ENCODE measurements at regions not wholly inside any gene's neighbourhood (a gene's known extent, or its start where the extent isn't known, plus 50 kb on each side); places are given as distances from the start of the nearest gene placed in this dataset.
"Not testable (repeated sequence)": the region's sequence is repeated elsewhere in the genome, so short reads cannot be mapped to it uniquely, and the experiment has no call there.

GRCh38 chr2:4039896-4040295 is 336.5 kb downstream of the DCDC2C start:
- intact Hi-C loops (cut with micrococcal nuclease) = no loop called here

DNA sequence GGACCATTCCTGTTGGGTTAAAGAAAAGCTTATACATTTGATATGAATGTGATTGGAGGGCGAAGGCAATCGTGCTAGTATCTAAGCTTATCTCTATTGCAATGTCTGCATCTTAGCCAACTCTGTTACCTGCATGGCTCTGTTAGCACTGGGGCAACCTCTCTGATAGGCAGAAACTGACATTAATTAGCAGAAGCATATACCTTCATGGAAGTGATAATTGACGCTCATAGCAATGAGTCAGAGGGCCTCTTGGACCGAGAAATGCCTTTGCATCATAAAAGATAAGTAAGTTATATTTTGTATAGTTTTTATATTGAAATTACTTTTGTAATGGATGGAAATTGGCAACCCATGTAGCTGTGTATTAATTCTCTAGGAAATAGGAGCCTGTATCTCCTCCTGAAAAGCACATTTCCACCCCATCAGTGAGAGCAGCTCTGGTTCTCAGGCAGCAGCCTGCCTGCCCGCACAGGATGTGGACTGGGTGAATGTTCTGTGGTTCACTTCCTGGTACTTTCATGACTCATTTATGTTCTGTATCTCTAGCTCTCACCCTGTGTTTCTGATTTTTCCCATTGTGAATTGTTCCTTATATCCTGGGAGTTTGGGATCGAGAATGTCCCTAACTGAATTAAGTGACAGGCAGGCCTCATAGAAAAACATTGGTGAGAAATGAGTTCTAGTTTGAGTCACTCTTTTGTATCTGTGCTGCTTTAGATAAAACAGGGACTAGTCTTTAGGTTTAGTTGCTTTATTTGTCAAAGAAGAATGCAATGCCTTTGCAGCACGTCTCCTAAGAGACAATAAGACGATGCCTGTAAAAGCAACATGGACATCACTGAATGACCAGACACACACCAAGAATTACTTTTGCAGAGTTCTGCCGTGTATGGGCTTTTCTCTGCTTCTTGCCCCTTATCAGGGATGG is 344.9 kb downstream of the DCDC2C start:
- intact Hi-C loops (cut with micrococcal nuclease) = no loop called here

DNA sequence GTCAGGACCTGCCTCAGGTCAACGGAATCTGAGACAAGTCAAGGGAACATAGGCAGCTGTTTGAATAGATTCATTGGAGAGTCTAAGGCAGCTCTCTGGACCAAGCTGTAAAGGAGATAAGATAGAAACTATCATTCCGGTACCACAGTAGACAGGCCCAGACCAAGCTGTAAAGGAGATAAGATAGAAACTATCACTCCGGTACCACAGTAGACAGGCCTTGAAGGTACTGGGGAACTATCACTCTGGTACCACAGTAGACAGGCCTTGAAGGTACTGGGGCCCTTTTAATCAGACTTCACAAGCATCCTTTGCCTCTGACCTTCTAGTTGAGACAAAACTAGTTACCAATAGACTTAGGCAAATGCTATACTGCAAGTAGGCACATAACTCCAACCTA is 346.1 kb downstream of the DCDC2C start:
- intact Hi-C loops (cut with micrococcal nuclease) = no loop called here

DNA sequence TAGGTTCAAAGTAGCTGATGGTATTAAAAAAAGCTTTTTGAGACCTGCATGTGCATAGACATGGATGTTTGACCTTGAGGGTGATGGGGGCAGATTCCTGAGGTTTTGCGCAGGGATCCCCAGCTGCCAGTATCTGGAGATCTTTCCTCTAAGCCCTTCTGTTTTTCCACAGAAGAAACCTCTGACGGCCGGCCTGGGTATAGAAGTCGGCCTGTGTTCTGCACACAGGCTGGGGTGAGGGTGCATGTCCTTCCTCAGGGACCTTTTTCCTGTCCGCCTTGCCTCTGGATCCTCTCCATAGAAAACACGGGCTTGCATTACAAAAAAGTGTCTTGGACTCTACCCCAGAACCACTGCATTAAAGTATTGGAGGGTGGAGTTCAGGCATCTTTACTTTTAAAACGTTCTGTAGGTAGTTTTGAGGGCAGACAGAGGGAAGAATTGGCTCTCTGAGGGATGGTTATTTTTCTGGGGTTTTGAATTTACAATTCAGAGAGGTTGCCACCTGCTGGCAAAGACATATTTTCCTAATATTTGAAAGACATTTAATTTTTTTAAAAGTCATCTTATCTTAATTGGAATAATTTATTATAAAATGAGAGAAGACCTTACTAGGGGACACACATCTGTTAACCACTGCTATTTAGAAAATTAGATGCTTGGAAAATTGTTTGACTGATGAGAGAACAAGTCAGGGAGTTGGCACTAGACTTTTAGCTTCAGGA is 350.6 kb downstream of the DCDC2C start:
- intact Hi-C loops (cut with micrococcal nuclease) = loop anchor here (1.0 kb wide), 1 partner anchor 95 kb away; no protein-coding TSS in a partner anchor

DNA sequence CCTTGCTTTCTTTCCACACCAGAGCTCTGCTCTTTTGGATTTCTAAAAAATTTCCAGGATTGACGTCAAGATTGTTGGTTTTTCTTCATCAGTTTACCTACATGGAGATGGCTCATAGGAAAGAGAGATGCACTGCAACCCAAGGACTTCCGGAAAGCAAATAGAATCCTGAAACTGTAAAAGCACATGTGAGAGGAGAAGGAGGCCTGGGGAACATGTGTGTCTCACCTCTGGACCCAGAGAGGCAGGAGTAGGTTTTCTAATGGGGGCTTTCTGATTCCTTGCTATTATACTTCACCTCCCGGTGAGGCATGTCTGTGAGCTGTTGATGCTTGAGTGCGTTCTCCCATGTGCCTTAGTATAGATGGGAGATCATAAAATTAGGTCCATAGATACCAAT is 362.8 kb downstream of the DCDC2C start:
- intact Hi-C loops (cut with micrococcal nuclease) = no loop called here

DNA sequence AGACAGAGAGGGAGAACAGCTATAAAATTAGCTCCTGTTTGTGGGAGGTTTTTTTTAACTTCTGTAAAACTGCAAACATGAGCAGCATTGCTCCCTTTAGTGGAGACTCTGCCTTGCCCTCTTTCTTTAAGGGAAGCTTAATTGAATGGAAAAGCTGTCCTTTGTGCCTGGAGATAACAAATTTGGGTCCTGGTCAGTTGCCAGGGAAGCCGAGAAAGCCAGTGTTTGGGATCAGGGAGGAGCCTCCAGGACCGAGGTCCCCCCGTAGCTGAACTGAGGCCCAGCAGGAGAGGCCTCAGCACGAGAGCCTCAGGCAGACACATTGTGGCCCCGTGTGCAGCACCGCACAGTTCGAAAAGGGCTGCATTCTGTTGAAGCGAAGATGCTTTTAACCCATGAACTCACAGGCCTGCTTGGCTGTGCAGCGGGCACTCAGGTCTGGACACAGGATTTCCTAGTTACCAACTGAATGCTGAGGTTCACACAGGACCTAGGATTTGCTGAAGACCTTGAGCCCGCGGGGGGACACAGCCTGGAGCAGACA is 369.7 kb downstream of the DCDC2C start:
- intact Hi-C loops (cut with micrococcal nuclease) = no loop called here

GRCh38 chr2:4077017-4077416 is 373.6 kb downstream of the DCDC2C start:
- intact Hi-C loops (cut with micrococcal nuclease) = no loop called here

DNA sequence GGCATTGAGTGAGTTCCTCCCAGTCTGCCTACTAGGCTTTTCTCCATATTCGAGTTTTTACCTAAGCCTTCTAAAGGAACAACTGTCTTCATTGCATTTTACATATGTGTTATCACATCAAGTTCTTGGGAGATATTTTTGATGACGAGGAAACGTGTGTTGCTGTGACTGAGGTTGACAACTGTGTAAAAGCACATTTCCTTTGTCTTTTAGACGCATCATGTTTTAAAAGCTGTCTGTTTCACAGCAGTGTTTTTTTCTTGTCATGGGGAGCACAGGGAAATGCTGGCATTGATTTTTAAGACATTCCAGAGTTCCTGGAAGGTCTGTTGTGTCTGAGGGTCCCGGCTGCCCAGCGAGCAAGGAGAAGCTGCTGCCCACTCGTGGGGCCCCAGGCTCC is 381.8 kb downstream of the DCDC2C start:
- intact Hi-C loops (cut with micrococcal nuclease) = no loop called here

GRCh38 chr2:4090668-4091630 is 387.6 kb downstream of the DCDC2C start:
- intact Hi-C loops (cut with micrococcal nuclease) = no loop called here

GRCh38 chr2:4091869-4092268 is 388.5 kb downstream of the DCDC2C start:
- intact Hi-C loops (cut with micrococcal nuclease) = no loop called here

GRCh38 chr2:4094743-4095142 is 391.4 kb downstream of the DCDC2C start:
- intact Hi-C loops (cut with micrococcal nuclease) = no loop called here

DNA sequence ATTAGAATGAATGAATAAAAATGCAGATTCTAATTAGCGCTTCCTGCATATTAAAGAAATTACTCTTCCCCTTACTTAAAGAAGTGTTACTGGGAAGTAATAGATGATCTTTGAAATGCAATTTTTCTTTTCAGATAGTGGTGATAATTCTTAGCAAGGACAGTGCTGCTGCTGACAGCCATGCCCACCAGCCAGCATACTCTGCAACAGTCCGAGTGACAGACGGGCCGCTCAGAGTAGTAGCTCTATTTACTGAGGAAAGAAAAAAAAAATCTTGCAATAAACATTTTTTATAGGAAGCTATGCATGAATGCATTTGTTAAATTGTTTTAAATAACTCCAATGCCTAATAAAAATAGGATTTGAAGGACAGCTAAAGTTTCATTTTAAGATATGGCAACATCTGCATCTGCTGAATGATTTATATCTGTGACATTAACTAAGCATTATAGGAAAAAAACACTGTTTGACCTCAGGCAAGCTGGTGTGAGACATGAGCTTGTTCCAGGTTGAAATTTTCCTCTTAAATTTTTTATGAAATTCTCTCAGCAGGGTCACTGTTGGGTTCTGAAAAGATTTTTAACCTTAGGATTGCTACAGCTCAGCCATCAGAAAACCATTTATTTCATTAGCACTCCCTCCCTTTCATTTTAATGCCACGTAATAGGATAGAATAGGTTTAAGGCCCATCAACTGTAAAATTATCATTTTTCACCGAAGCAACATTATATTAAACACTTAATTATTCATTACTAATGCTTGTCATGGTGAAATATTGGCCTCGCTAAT is 393.8 kb downstream of the DCDC2C start:
- intact Hi-C loops (cut with micrococcal nuclease) = no loop called here

DNA sequence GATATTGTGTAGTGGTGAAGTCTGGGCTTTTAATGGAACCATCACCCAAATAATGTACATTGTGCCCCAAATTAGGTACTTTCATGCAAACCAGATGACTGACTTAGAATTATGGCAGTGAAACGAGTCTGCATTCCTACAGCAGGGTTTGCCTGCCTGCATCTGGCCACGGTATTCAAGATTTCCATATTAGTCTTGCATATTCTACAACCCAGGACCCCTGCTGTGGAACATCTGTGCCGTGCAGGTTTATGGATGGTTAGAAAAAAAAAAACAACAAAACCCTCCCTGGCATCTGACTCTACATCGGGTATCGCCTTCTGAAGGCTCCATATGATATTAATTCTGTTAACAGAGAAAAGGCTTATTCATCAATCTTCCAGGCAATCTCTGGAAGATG is 394.8 kb downstream of the DCDC2C start:
- intact Hi-C loops (cut with micrococcal nuclease) = no loop called here

GRCh38 chr2:4101936-4102335 is 398.6 kb downstream of the DCDC2C start:
- intact Hi-C loops (cut with micrococcal nuclease) = no loop called here

- intact Hi-C loops (cut with micrococcal nuclease) = no loop called here
Measured at GRCh38 chr2:4107179-4107578, 403.8 kb downstream of the DCDC2C start.

DNA sequence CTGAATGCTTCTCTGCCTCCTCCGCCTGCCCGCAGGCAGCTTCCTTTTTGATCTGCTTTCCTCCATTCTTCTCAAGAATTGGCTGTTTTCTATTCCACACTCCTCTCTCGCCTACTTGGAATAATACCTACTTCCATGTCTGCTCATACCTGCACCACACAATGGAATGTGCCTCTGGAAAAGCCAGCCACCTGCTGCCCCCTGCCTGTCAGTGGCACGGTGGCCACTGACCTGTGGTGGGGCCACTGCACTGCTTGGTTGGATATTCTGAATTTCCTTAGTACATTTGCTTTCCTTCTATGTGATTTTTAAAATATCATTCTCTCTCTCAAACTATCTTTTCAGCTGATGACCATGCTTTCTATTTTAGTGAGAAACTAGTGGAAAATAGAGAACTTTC is 406.9 kb downstream of the DCDC2C start:
- intact Hi-C loops (cut with micrococcal nuclease) = no loop called here

- intact Hi-C loops (cut with micrococcal nuclease) = not testable (repeated sequence)
Measured at GRCh38 chr2:4115435-4115834, 412.1 kb downstream of the DCDC2C start.

GRCh38 chr2:4122726-4123125 is 419.4 kb downstream of the DCDC2C start:
- intact Hi-C loops (cut with micrococcal nuclease) = no loop called here

GRCh38 chr2:4130651-4131050 is 427.3 kb downstream of the DCDC2C start:
- intact Hi-C loops (cut with micrococcal nuclease) = no loop called here

Measured in T-helper 1 cell treated with Interleukin-12 subunit alpha and Interleukin-12 subunit beta and Interleukin-4 antibody, amounts not matched to agents 30 ng/mL and 1 ng/mL, for 36 hours (primary cell).